COLO668 (cell line): ENCODE measurements at regions not wholly inside any gene's neighbourhood (a gene's known extent, or its start where the extent isn't known, plus 50 kb on each side); places are given as distances from the start of the nearest gene placed in this dataset.

Source experiments
- DNase-seq: peaks from one replicate; lab custom pipeline; 2025; ENCODE audit not compliant: unreplicated experiment; lab: John Stamatoyannopoulos, UW

DNA sequence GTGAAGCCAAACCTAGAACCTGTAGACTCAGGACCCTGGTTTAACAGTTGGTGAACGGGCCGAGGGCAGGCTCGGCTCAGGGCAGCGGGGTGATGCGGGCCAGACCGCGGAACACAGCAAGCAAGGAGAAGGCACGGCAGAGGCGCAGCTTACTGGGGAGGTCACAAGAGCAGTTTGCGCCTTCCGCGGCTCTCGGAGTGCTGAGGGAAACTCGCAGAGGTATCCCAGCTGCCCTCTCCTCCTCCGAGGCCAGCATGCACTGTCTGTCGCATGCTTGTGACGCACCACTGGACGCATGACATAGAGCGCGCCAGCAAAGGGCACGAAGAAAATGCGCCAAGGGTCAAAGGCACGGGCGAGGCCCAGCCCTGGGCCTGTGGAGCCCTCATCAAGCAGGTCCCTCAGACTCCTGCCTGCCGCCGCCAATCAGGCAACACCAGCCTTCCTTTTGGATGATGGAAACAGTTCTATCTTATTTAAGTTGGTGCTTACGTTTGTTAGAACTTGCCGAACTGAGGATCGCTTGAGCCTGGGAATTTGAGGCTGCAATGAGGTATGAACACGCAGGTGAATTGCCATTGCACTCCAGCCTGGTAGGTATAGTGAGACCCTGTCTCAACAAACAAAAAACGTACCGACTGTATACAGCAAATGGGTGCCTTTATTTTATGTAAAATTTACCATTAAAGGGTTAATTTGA is 574.3 kb upstream of the GHITM start:
- DNase-seq: no peak

- no peak for DNase-seq
Measured at GRCh38 chr10:83572036-83572435, 567.3 kb upstream of the GHITM start.

GRCh38 chr10:83574770-83575169 is 564.5 kb upstream of the GHITM start:
- DNase-seq: no peak

DNA sequence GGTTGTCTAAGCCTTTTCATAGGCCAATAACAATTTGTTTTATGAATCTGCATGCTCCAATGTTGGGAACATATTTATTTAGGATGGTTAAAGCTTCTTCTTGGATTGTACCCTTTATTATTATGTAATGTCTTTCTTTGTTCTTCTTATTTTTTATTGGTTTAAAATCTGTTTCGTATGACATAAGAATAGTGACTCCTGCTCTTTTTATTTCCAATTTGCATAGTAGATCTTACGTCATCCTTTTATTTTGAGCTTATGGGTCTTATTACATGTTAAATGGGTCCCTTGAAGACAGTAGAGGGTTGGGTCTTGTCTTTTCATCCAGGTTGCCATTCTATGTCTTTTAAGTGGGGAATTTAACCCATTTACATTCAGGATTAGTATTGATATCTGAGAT is 561.9 kb upstream of the GHITM start:
- DNase-seq: no peak

DNA sequence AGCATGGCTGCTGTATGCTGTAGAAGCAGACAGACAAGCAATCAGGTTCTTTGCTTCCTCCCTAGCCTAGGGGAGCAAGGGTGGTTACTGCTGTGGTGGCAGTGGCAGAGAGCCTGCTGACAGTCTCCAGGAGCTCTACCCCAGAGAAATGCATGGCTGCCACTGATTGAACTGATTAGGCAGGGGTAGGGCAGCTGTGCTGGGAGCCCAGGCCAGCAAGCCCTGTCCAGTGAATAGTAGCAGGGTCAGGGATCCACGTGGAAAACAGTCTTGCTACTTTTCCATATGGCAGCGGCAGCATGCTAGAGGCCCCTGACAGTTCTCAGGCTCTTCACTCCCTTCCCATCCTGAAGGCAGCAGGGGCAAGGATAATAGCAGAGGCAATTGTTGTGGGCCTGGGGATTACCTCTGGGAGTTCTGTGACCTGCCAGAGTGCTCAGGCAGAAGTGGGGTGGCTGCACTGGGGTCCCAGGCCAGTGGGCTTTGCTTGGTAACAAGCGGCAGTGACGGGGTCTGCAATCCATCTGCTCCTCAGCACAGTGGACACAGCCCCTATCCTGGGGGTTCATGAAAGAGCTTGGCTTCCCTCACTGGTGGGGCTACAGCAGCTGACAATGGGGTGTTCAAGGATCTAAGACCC is 558.8 kb upstream of the GHITM start:
- DNase-seq: no peak

GRCh38 chr10:83582407-83583095 is 556.8 kb upstream of the GHITM start:
- no peak for DNase-seq

GRCh38 chr10:83585686-83586085 is 553.6 kb upstream of the GHITM start:
- DNase-seq: no peak

- no peak for DNase-seq
Measured at GRCh38 chr10:83592337-83592935, 546.9 kb upstream of the GHITM start.

- no peak for DNase-seq
Measured at GRCh38 chr10:83603708-83604107, 535.6 kb upstream of the GHITM start.

GRCh38 chr10:83605783-83606630 is 533.3 kb upstream of the GHITM start:
- DNase-seq: no peak

DNA sequence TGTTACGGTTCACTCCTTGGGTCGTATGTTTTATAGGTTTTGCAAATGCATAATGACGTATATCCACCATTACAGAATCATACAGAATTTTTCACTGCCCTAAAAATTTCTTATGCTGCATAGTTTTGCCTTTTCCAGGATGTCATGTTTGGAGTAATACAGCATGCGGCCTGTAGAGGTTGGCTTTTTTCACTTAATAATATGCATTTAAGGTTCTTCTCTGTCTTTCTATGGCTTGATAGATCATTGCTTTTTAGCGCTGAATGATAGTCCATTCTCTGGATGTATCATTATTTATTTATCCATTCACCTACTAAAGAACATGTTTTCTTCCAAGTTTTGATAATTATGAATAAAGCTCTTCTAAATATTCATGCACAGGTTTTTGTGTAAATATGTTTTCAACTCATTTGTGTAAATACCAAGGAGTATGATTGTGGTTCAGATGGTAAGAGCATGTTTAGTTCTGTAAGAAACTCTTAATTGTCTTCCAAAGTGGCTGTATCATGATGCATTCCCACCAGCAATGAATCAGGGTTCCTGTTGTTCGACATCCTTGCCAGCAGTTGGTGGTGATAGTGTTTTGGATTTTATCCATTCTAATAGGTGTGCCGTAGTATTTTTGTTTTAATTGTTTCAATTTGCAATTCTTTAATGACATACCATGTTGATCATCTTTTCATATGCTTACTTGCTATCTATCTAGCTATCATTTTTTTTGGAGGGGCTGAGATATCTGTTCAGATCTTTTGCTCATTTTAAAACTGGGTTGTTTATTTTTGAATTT is 531.2 kb upstream of the GHITM start:
- no peak for DNase-seq

DNA sequence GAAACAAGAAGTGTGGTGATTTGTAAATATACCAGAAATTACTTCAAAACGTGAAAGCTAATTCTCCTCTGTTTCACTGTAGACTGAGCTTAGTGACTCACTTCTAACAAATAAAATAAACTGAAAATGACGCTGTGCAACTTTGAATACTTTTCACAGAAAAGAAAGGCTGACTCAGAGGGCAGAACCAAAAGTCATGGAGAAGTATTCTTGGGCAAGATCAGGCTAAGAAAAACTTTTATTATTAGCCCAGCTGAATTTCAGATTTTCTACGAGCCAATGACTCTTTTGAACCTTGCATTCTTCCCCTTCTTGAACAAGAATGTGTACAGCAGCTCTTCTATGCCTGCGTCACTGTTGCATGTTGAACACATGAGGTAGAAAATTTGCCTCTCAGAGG is 527.3 kb upstream of the GHITM start:
- DNase-seq: no peak

GRCh38 chr10:83612746-83613145 is 526.6 kb upstream of the GHITM start:
- DNase-seq: no peak

DNA sequence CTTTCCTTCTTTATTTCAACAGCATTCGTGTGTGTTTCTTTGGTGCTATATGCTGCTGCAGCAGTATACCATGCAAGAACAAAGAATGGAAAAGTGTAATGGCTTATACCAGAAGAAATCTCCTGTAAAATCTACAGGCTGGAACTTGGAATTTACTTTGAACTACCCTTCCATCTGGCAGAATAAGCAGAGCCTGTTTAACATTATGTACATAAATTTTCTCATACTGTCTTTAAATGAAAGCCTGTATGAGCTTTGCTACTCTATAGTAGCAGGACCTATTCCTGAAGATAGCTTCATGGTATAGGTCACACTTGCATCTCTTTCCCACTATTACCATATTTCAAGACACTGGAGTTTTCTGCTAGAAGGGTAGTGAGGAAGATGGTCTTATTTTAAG is 522.1 kb upstream of the GHITM start:
- no peak for DNase-seq

DNA sequence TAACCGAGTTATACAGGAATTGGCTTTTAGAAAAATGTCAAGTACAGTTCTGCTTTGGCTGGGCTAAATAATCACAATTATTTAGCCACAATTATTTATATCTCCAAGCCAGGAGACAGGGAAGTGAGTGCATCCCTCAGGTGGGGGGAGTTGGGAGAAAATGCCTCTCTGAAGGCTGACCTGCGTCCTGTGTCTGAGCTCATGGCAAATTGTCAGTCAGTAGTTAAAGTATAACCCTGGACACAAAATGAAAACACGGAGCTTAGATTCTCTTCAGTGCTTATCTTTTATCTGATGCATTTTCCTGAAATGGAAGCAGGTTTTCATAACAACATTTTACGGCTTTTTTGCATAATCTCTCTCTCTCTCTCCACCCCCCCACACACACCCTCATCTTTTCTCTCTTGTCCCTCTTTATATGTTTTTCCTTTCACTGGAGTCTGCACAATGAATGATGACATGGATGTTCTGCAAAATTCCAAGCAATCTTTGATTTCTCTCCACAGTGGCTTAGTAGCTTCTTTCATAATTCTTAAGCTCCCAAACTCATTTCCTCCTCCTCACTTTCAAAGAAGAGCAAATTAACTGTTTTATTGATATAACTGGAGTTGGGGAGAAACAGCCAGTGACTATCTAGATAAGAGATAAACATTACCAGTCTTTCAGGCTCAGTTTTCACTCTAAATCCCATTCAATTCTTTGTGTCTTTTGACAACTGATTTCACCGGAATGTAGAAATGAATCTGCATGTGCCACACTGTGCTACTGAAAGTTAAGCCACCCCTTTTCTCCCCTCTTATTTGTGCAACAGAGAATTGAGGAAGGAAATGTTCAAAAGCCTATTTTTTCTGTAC is 521.4 kb upstream of the GHITM start:
- DNase-seq: no peak

DNA sequence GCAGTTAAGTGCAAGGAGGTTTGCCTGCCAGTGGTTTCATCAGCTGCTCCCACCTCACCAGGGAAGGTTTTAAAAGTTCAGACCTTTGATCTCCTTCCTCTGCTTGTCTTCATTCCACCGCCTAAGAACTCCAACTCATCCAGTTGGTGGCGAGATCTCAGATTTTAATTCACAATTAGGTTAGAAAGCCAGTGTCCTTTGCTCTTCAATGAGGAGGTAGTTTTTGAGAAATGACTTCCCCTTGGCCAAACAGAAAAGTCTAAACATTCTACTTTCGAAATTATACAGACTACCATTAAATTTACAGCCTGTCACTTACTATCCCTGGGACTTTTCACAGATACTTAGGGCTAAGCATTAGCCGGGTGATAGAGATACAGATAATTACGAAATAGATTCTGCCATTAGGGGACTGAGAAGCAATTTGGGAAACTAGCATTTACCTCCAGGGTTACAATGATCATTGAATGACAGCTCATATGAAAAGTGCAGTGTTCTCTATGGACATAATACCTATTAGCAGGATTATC is 513.4 kb upstream of the GHITM start:
- no peak for DNase-seq

GRCh38 chr10:83632701-83633100 is 506.6 kb upstream of the GHITM start:
- DNase-seq: no peak

- DNase-seq: no peak
Measured at GRCh38 chr10:83633547-83633946, 505.8 kb upstream of the GHITM start.

DNA sequence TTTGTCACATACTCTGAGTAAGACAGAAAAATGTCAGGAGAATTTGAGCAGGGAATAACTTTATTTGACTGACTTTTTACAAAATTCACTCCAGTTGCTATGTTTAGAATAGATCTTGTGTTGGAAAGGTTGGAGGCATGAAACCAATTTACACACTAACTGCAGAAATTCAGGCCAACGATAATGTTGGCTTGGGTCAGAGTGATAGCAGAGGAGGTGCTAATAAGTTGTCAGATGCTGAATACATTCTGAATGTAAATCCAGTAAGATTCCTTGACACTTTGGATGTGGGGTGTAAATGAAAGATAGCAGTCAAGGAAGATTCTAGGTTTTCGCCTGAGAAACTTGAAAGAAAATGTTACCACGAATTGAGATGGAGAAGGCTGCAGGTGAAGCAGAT is 502.5 kb upstream of the GHITM start:
- no peak for DNase-seq
